Liver (tissue), 3 donors: ENCODE measurements at regions not wholly inside any gene's neighbourhood (a gene's known extent, or its start where the extent isn't known, plus 50 kb on each side); places are given as distances from the start of the nearest gene placed in this dataset.

ENCODE experiments used
- ATF3 ChIP-seq: IDR thresholded peaks from 2 replicates; pipeline ENCODE4 v1.6.1; 2016; ENCODE audit warnings: antibody characterized with exemption
- CTCF ChIP-seq: fragments of 150-350 bp; IDR thresholded peaks from 2 replicates; pipeline ENCODE4 v1.5.1; 2017; ENCODE audit warnings: improper control_type of control experiment, low read depth, low read length; ENCODE audit not compliant: missing input control
- EGR1 ChIP-seq, 2 donors: IDR thresholded peaks; 2 replicates each; pipeline ENCODE4 v1.6.1; 2016 to 2018; ENCODE audit warnings: antibody characterized with exemption in 2 of 2, low read depth in 2 of 2
- FOXA1 ChIP-seq: IDR thresholded peaks from 2 replicates; pipeline ENCODE4 v1.6.1; 2016; ENCODE audit warnings: antibody characterized with exemption
- FOXA2 ChIP-seq: IDR thresholded peaks from 2 replicates; pipeline ENCODE4 v1.6.1; 2016; ENCODE audit warnings: antibody characterized with exemption
- GABPA ChIP-seq, 2 donors: IDR thresholded peaks in 1 of 2; conservative IDR thresholded peaks in 1 of 2; 2 replicates each; pipeline ENCODE4 v1.6.1; 2016; ENCODE audit warnings: antibody characterized with exemption in 2 of 2, mild to moderate bottlenecking in 1 of 2, moderate library complexity in 1 of 2
- JUND ChIP-seq, 2 donors: IDR thresholded peaks; 2 replicates each; pipeline ENCODE4 v1.6.1; 2016; ENCODE audit warnings: antibody characterized with exemption in 2 of 2
- MAX ChIP-seq: IDR thresholded peaks from 2 replicates; pipeline ENCODE4 v1.6.1; 2016; ENCODE audit warnings: antibody characterized with exemption
- NR2F2 ChIP-seq: IDR thresholded peaks from 2 replicates; pipeline ENCODE4 v1.6.1; 2016; ENCODE audit warnings: antibody characterized with exemption
- RAD21 ChIP-seq, 2 donors: IDR thresholded peaks; 2 replicates each; pipeline ENCODE4 v1.6.1; 2016; ENCODE audit warnings: antibody characterized with exemption in 2 of 2, mild to moderate bottlenecking in 2 of 2
- REST ChIP-seq: IDR thresholded peaks from 2 replicates; pipeline ENCODE4 v1.6.1; 2016; ENCODE audit warnings: antibody characterized with exemption, mild to moderate bottlenecking
- SP1 ChIP-seq: IDR thresholded peaks from 2 replicates; pipeline ENCODE4 v1.6.1; 2018; ENCODE audit warnings: antibody characterized with exemption, mild to moderate bottlenecking
- TAF1 ChIP-seq: conservative IDR thresholded peaks from 2 replicates; pipeline ENCODE4 v1.6.1; 2016; ENCODE audit warnings: antibody characterized with exemption, mild to moderate bottlenecking
- YY1 ChIP-seq: IDR thresholded peaks from 2 replicates; pipeline ENCODE4 v1.6.1; 2016; ENCODE audit warnings: antibody characterized with exemption, mild to moderate bottlenecking
- donor health status: healthy.
- donor health status: healthy.

- TF ChIP-seq REST (no peak), JUND (IDR thresholded peaks at IDR 0.05) (no peak), CTCF (no peak), MAX (no peak), SP1 (no peak), FOXA1 (no peak), EGR1 (IDR thresholded peaks at IDR 0.05; ENCODE audit: low read depth in 2 of 2) (no peak), TAF1 (no peak), NR2F2 (no peak), GABPA (IDR thresholded peaks at IDR 0.05 in 1 of 2, conservative IDR thresholded peaks at IDR 0.05 in 1 of 2) (no peak), RAD21 (IDR thresholded peaks at IDR 0.05) (no peak), YY1 (no peak), ATF3 (no peak), FOXA2 (no peak)
Observed at GRCh38 chr5:118327389-118327788, 661.0 kb downstream of the DTWD2 start.
